ENCODE measurements at regions not wholly inside any gene's neighbourhood (a gene's known extent, or its start where the extent isn't known, plus 50 kb on each side); places are given as distances from the start of the nearest gene placed in this dataset.

DNA sequence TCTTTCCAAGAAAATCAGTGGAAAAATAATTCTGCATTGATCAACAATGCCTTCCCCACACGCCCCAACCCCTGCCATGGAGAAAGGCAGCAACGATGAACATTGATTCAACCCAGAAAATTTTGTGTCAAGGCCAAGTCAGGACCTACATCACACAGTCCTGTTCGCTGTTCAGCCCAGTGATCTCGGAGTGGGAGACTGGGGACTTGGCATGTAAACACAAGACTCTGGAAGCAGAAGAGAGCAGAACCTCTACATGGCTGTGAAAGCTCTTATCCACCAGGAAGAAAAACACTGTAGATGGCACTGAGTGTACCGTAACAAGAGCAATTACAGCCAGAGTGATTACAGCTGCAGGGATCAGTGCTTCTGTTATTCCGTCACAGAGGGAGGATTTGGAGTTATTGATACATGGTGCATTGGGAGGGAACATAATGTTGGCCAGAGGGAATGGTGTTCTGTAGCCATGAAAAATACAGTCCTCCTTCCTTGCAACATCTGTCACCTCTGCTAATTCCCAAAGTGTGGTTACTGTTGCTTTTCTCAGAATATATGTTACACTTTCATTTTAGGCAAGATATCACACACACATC, 136.6 kb downstream of the IQUB start:
- TF ChIP-seq, protein P1, sequence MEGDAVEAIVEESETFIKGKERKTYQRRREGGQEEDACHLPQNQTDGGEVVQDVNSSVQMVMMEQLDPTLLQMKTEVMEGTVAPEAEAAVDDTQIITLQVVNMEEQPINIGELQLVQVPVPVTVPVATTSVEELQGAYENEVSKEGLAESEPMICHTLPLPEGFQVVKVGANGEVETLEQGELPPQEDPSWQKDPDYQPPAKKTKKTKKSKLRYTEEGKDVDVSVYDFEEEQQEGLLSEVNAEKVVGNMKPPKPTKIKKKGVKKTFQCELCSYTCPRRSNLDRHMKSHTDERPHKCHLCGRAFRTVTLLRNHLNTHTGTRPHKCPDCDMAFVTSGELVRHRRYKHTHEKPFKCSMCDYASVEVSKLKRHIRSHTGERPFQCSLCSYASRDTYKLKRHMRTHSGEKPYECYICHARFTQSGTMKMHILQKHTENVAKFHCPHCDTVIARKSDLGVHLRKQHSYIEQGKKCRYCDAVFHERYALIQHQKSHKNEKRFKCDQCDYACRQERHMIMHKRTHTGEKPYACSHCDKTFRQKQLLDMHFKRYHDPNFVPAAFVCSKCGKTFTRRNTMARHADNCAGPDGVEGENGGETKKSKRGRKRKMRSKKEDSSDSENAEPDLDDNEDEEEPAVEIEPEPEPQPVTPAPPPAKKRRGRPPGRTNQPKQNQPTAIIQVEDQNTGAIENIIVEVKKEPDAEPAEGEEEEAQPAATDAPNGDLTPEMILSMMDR (conservative IDR thresholded peaks at IDR 0.05 in 1 of 2, IDR thresholded peaks at IDR 0.05 in 1 of 2; ENCODE audit: low read depth in 1 of 2, low read length in 2 of 2) = no peak
- TF ChIP-seq EZH2 (IDR thresholded peaks at IDR 0.05; ENCODE audit: low read length, missing control alignments) = no peak

Data from fibroblast of lung (primary cell).